Sigmoid colon (tissue), 6 donors: ENCODE measurements at regions not wholly inside any gene's neighbourhood (a gene's known extent, or its start where the extent isn't known, plus 50 kb on each side); places are given as distances from the start of the nearest gene placed in this dataset.

Experiments
- DNase-seq: peaks from one replicate; pipeline ENCODE4 v3.0.0-alpha.2; 2019
- H3K27ac ChIP-seq, 4 donors: fragments of 200-600 bp; sonication (generic); one replicate each; pipeline ENCODE4 v1.5.1; 2016 to 2019; ENCODE audit warnings: mild to moderate bottlenecking in 1 of 4
- H3K27me3 ChIP-seq, 3 donors: fragments of 200-600 bp; sonication (generic); one replicate each; pipeline ENCODE4 v1.5.1; 2019; ENCODE audit warnings: mild to moderate bottlenecking in 1 of 3
- H3K36me3 ChIP-seq, 4 donors: fragments of 200-600 bp; sonication (generic); one replicate each; pipeline ENCODE4 v1.5.1; 2016 to 2019
- H3K4me1 ChIP-seq, 4 donors: fragments of 200-600 bp; sonication (generic); one replicate each; pipeline ENCODE4 v1.5.1; 2017 to 2019
- H3K4me3 ChIP-seq, 4 donors: fragments of 200-600 bp; sonication (generic); one replicate each; pipeline ENCODE4 v1.5.1; 2017 to 2019; ENCODE audit warnings: mild to moderate bottlenecking in 2 of 4, moderate library complexity in 1 of 4
- H3K9me3 ChIP-seq, 4 donors: fragments of 200-600 bp in 3 of 4; sonication (generic) in 3 of 4; one replicate each; pipeline versions ENCODE4 v1.5.1 to v1.6.1; 2013 to 2019
- EP300 ChIP-seq, 4 donors: sonication (generic); formaldehyde crosslinking; IDR thresholded peaks; one replicate each; pipeline ENCODE4 v1.6.1; 2017; ENCODE audit warnings: antibody characterized with exemption in 4 of 4
- POLR2A ChIP-seq, 2 donors: fragments of 450-650 bp; IDR thresholded peaks; one replicate each; pipeline ENCODE4 v1.6.1; 2016; ENCODE audit warnings: antibody characterized with exemption in 2 of 2, mild to moderate bottlenecking in 2 of 2, moderate library complexity in 2 of 2
- POLR2AphosphoS5 ChIP-seq, 4 donors: sonication (generic); formaldehyde crosslinking; IDR thresholded peaks; one replicate each; pipeline ENCODE4 v1.6.1; 2017; ENCODE audit warnings: antibody characterized with exemption in 4 of 4
- WGBS, 2 donors: extraction: QIAGEN DNeasy Blood & Tissue Kit; methylation state at CpG; one replicate each; pipeline ENCODE4 v1.1.7; 2013; 5-methylcytosine and 5-hydroxymethylcytosine counted together
- intact Hi-C: fragments of 100-400 bp; cut with DNase I; formaldehyde crosslinking; loops from one replicate; pipeline ENCODE4 v1.15.1; 2023
- TF ChIP-seq, protein P1 (sequence below), 4 experiments: fragments of 450-650 bp in 3 of 4; fragments of 200-600 bp in 1 of 4; IDR thresholded peaks; one replicate each; pipeline ENCODE4 v1.5.1; 2016 to 2019; ENCODE audit warnings: antibody characterized with exemption in 4 of 4, mild to moderate bottlenecking in 3 of 4, moderate library complexity in 2 of 4
- donor health status: healthy with polysubstance abuse.
- donor health status: healthy.

DNA sequence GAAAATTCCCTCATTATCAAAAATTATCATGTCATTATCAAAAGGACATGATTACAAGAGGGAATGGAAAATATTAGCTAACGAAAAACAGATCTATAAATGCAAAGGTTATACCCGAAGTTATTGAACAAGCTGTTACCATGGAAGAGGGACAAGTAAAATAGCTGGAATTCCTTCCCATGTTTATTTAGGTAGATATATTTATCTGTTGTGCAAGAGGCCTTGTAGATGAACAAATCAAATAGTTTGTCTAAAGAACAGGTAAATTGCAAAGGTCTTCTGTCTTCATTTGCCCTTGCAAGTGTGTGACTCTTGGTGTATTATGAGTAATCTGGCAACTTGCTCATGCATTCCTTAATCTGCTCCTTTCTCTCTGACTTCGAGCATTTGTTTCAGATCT lies 1170.9 kb downstream of the SORCS1 start:
- no peak for DNase-seq
- no peak overlapping the region for H3K27ac ChIP-seq
- no peaks in the 10 kb centered on the region for H3K36me3 ChIP-seq
- no peaks in the 10 kb centered on the region for H3K4me1 ChIP-seq
- no peaks in the 10 kb centered on the region for H3K27me3 ChIP-seq
- TF ChIP-seq POLR2A (IDR thresholded peaks at IDR 0.05) (no peak), EP300 (IDR thresholded peaks at IDR 0.05) (no peak), POLR2AphosphoS5 (IDR thresholded peaks at IDR 0.05) (no peak)
- TF ChIP-seq, protein P1, sequence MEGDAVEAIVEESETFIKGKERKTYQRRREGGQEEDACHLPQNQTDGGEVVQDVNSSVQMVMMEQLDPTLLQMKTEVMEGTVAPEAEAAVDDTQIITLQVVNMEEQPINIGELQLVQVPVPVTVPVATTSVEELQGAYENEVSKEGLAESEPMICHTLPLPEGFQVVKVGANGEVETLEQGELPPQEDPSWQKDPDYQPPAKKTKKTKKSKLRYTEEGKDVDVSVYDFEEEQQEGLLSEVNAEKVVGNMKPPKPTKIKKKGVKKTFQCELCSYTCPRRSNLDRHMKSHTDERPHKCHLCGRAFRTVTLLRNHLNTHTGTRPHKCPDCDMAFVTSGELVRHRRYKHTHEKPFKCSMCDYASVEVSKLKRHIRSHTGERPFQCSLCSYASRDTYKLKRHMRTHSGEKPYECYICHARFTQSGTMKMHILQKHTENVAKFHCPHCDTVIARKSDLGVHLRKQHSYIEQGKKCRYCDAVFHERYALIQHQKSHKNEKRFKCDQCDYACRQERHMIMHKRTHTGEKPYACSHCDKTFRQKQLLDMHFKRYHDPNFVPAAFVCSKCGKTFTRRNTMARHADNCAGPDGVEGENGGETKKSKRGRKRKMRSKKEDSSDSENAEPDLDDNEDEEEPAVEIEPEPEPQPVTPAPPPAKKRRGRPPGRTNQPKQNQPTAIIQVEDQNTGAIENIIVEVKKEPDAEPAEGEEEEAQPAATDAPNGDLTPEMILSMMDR (IDR thresholded peaks at IDR 0.05), result no peak
- H3K4me3 ChIP-seq, result no peak overlapping the region
- intact Hi-C loops, result no loop called here
- H3K9me3 ChIP-seq, result no peaks in the 10 kb centered on the region
- 50 to 78% methylated on average over 3 of the region's 3 CpGs for WGBS, 2 donors

DNA sequence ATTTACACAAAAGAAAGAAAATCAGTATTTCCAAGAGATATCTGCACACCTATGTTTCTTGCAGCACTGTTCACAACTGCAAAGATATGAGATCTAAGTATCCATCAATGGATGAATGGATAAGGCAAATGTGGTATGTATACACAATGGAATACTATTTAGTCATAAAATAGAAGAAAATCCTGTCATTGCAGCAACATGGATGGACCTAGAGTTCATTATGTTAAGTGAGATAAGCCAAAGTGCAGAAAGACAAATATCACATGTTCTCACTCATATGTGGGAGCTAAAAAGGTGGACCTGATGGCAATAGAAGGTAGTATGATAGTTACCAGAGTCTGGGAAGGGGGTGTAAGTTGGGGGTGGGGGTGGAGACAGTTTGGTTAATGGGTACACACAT lies 1171.6 kb downstream of the SORCS1 start:
- Histone ChIP-seq H3K9me3 (no peaks in the 10 kb centered on the region), H3K4me1 (no peaks in the 10 kb centered on the region), H3K27ac (no peak overlapping the region), H3K36me3 (no peaks in the 10 kb centered on the region), H3K4me3 (no peak overlapping the region), H3K27me3 (no peaks in the 10 kb centered on the region)
- DNase-seq, result no peak
- intact Hi-C loops, result no loop called here
- TF ChIP-seq POLR2A (IDR thresholded peaks at IDR 0.05) (no peak), EP300 (IDR thresholded peaks at IDR 0.05) (no peak), POLR2AphosphoS5 (IDR thresholded peaks at IDR 0.05) (no peak)
- TF ChIP-seq, protein P1 (IDR thresholded peaks at IDR 0.05), result no peak

DNA sequence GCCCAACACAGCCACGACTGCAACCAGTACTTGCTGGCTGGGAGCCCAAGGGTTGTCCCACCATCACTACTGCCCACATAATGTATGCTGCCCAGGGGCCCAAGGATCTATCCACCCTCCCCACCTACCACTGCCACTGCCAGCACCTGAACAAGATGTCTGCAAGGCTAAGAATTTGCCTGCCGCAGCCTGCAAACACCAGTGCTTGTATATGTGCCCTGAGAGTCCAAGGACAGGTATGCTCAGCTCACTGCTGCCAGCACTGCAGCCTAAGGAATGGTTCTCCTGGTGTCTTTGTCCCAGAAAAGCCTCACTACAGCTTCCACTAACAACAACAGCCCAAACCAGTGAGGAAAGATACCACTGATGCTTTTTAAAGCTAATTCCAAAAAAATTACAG lies 1174.0 kb downstream of the SORCS1 start:
- no peak overlapping the region for H3K4me3 ChIP-seq
- TF ChIP-seq, protein P1 (IDR thresholded peaks at IDR 0.05), result no peak
- TF ChIP-seq POLR2AphosphoS5 (IDR thresholded peaks at IDR 0.05), result no peak
- TF ChIP-seq EP300 (IDR thresholded peaks at IDR 0.05), result no peak
- no peak for TF ChIP-seq POLR2A (IDR thresholded peaks at IDR 0.05)
- no peaks in the 10 kb centered on the region for H3K9me3 ChIP-seq
- no peaks in the 10 kb centered on the region for H3K27me3 ChIP-seq
- WGBS, 2 donors, result 84 to 91% methylated on average over 2 of the region's 2 CpGs
- no peak overlapping the region for H3K27ac ChIP-seq
- DNase-seq, result no peak
- no peaks in the 10 kb centered on the region for H3K36me3 ChIP-seq
- intact Hi-C loops, result no loop called here
- no peaks in the 10 kb centered on the region for H3K4me1 ChIP-seq

DNA sequence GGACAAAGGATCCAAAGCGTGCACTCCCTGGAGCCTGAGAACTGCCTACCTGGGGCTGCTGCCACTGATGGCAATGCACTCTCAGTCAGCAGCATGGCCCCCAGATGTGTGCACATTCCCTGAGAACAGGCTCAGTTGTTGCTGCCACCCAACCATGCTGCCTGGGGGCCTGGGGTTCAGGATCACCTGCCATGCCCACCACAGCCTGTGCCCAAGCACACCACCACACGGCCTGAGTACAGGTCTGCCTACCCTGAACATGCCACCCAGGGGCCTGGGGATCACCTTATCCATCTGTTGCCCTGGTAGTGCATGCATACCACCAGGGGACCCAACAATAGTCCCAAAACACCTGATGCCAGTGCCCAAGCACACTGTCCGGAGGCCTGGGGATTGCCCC lies 1174.5 kb downstream of the SORCS1 start:
- no peak for DNase-seq
- intact Hi-C loops, result no loop called here
- no peaks in the 10 kb centered on the region for H3K36me3 ChIP-seq
- H3K4me3 ChIP-seq, result no peak overlapping the region
- H3K4me1 ChIP-seq, result no peaks in the 10 kb centered on the region
- H3K27ac ChIP-seq, result no peak overlapping the region
- WGBS, 2 donors, result 78 to 88% methylated on average over 3 of the region's 3 CpGs
- TF ChIP-seq POLR2AphosphoS5 (IDR thresholded peaks at IDR 0.05), result no peak
- no peak for TF ChIP-seq POLR2A (IDR thresholded peaks at IDR 0.05)
- no peak for TF ChIP-seq EP300 (IDR thresholded peaks at IDR 0.05)
- TF ChIP-seq, protein P1 (IDR thresholded peaks at IDR 0.05), result no peak
- no peaks in the 10 kb centered on the region for H3K9me3 ChIP-seq
- no peaks in the 10 kb centered on the region for H3K27me3 ChIP-seq

DNA sequence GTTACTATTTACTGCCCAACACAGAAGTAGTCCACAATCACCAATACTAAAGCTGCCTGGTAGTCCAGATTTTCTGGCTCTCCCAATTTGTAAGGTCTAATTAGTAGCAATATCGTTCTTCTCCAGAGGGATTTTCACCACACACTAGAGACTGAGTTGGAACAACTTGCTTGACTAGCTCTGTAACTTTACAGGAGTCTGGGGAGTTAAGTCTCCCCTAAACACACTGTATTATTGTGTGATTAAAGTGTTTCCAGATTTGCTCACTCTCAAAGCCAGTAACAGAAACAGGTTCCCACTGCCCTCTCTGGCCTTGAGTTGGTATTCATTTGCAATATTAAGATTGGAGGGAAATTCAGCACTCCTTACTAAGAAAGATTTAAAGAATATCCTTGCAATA lies 1175.7 kb downstream of the SORCS1 start:
- Histone ChIP-seq H3K27ac (no peak overlapping the region), H3K4me1 (no peaks in the 10 kb centered on the region), H3K36me3 (no peaks in the 10 kb centered on the region), H3K27me3 (no peaks in the 10 kb centered on the region), H3K4me3 (no peak overlapping the region), H3K9me3 (no peaks in the 10 kb centered on the region)
- DNase-seq, result no peak
- intact Hi-C loops, result no loop called here
- TF ChIP-seq, protein P1 (IDR thresholded peaks at IDR 0.05), result no peak
- no peak for TF ChIP-seq POLR2A (IDR thresholded peaks at IDR 0.05)
- no peak for TF ChIP-seq EP300 (IDR thresholded peaks at IDR 0.05)
- no peak for TF ChIP-seq POLR2AphosphoS5 (IDR thresholded peaks at IDR 0.05)
- WGBS, 2 donors, result 66 to 75% methylated on average over 1 of the region's 1 CpG
